ENCODE measurements at regions not wholly inside any gene's neighbourhood (a gene's known extent, or its start where the extent isn't known, plus 50 kb on each side); places are given as distances from the start of the nearest gene placed in this dataset.

- FAIRE-seq (no peak), ATAC-seq (no peak), DNase-seq (ENCODE audit: low spot score) (no peak)
- no peaks in the 10 kb centered on the region for H3K4me1 ChIP-seq (ENCODE audit: insufficient read depth, low read length)
- in situ Hi-C loops (cut with HindIII; ENCODE audit: extremely low pct_ligation_motif_present, low pct_unique_long_range_greater_than_20kb) = no loop called here
- BruUV-seq (replicated peaks) = no TSS peak
- H4K20me1 ChIP-seq (ENCODE audit: insufficient read depth, low read length) = no peaks in the 10 kb centered on the region
- H2AFZ ChIP-seq (ENCODE audit: low read length) = no peak overlapping the region
- ChIA-PET CTCF (ENCODE audit: low intra/inter-chr PET ratio, low total read pairs) (no interaction called here), POLR2A (no interaction called here)
- intact Hi-C loops (cut with micrococcal nuclease; ENCODE audit: unreplicated experiment) = no loop called here
- no peaks in the 10 kb centered on the region for H3K36me3 ChIP-seq (replicated peaks in 1 of 2; ENCODE audit: control insufficient read depth in 1 of 2, insufficient read depth in 2 of 2, low read length in 2 of 2)
- H3K27me3 ChIP-seq (ENCODE audit: control insufficient read depth in 1 of 2, insufficient read depth in 2 of 2, low read length in 2 of 2) = no peaks in the 10 kb centered on the region
- H3K79me2 ChIP-seq (ENCODE audit: insufficient read depth, low read length) = no peaks in the 10 kb centered on the region
- no peaks in the 10 kb centered on the region for H3K9me3 ChIP-seq (ENCODE audit: low read length)
- TF ChIP-seq HNF4G (IDR thresholded peaks at IDR 0.05; ENCODE audit: borderline replicate concordance, low read depth, low read length) (no peak), HNF4G (CRISPR knock-in tag; IDR thresholded peaks at IDR 0.05; ENCODE audit: borderline replicate concordance, low read depth) (no peak), ZNF317 (CRISPR knock-in tag; IDR thresholded peaks at IDR 0.05) (no peak), STAG1 (CRISPR knock-in tag; IDR thresholded peaks at IDR 0.05) (no peak), AKNA (CRISPR knock-in tag; IDR thresholded peaks at IDR 0.05; ENCODE audit: borderline replicate concordance) (no peak), CTCF (CRISPR knock-in tag; IDR thresholded peaks at IDR 0.05) (no peak), ZNF282 (IDR thresholded peaks at IDR 0.05; ENCODE audit: partially characterized antibody) (no peak), YEATS2 (CRISPR knock-in tag; IDR thresholded peaks at IDR 0.05; ENCODE audit: borderline replicate concordance) (no peak), SNAPC5 (CRISPR knock-in tag; IDR thresholded peaks at IDR 0.05; ENCODE audit: borderline replicate concordance) (no peak), ZNF614 (CRISPR knock-in tag; IDR thresholded peaks at IDR 0.05; ENCODE audit: borderline replicate concordance) (no peak), ZNF615 (CRISPR knock-in tag; IDR thresholded peaks at IDR 0.05; ENCODE audit: borderline replicate concordance) (no peak), NFRKB (IDR thresholded peaks at IDR 0.05) (no peak), ZNF687 (CRISPR knock-in tag; IDR thresholded peaks at IDR 0.05) (no peak), ZNF879 (CRISPR knock-in tag; IDR thresholded peaks at IDR 0.05) (no peak), ZNF136 (CRISPR knock-in tag; IDR thresholded peaks at IDR 0.05; ENCODE audit: low read depth) (no peak)
- no peak overlapping the region for H3K9ac ChIP-seq (ENCODE audit: insufficient read depth, low read depth, low read length)
- H3K4me2 ChIP-seq (ENCODE audit: low read depth, low read length) = no peak overlapping the region
- H3K4me3 ChIP-seq (replicated peaks in 1 of 3; ENCODE audit: insufficient read depth in 1 of 3, low read depth in 2 of 3, low read length in 3 of 3) = no peak overlapping the region
- H3K27ac ChIP-seq (ENCODE audit: extremely low read length, insufficient read depth, low read length) = no peak overlapping the region
- 2% methylated on average over 3 of the region's 3 CpGs for WGBS (ENCODE audit: low lambda C conversion rate)
These were observed 163.4 kb upstream of the CLINT1 start for GRCh38 chr5:158022393-158022792.
